ENCODE measurements at regions not wholly inside any gene's neighbourhood (a gene's known extent, or its start where the extent isn't known, plus 50 kb on each side); places are given as distances from the start of the nearest gene placed in this dataset.
"Not testable (repeated sequence)": the region's sequence is repeated elsewhere in the genome, so short reads cannot be mapped to it uniquely, and the experiment has no call there.

- TF ChIP-seq CTCF (IDR thresholded peaks at IDR 0.05; ENCODE audit: low read depth, low read length), result no peak
- no peak for DNase-seq (ENCODE audit: extremely low read depth, low read depth)
These were observed 559.8 kb downstream of the HINT1 start for GRCh38 chr5:130605234-130605633.

DNA sequence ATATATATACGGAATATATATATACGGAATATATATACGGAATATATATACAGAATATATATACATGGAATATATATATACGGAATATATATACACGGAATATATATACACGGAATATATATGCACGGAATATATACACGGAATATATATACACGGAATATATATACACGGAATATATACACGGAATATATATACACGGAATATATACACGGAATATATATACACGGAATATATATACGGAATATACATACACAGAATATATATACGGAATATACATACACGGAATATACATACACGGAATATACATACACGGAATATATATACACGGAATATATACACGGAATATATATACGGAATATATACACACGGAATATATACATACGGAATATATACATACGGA, 568.4 kb downstream of the HINT1 start:
- not testable (repeated sequence) for DNase-seq (ENCODE audit: extremely low read depth, low read depth)

GRCh38 chr5:130580264-130580663, 584.8 kb downstream of the HINT1 start:
- no peak for TF ChIP-seq CTCF (IDR thresholded peaks at IDR 0.05; ENCODE audit: low read depth, low read length)
- DNase-seq (ENCODE audit: extremely low read depth, low read depth), result no peak

DNA sequence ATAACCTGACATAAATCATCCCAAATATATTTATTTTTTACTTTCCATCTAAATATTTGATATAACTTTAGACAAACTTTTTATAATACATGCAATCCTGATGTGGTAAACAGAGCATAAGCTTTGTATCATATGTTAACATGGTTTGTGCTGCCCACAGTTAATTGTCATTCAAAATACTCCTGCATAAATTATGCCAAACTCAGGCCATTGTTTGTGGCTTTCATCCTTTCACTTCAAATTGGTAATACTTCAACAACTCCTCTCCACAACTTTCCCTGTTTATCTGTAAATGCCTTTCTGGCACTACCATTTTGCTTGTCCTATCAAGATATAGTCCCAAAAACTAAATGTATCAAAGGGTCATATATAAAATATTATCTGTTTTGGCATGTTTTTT, 586.7 kb downstream of the HINT1 start:
- no peak for DNase-seq (ENCODE audit: extremely low read depth, low read depth)
- TF ChIP-seq CTCF (IDR thresholded peaks at IDR 0.05; ENCODE audit: low read depth, low read length), result no peak

GRCh38 chr5:130571076-130571475, 594.0 kb downstream of the HINT1 start:
- TF ChIP-seq CTCF (IDR thresholded peaks at IDR 0.05; ENCODE audit: low read depth, low read length), result no peak
- DNase-seq (ENCODE audit: extremely low read depth, low read depth), result no peak

DNA sequence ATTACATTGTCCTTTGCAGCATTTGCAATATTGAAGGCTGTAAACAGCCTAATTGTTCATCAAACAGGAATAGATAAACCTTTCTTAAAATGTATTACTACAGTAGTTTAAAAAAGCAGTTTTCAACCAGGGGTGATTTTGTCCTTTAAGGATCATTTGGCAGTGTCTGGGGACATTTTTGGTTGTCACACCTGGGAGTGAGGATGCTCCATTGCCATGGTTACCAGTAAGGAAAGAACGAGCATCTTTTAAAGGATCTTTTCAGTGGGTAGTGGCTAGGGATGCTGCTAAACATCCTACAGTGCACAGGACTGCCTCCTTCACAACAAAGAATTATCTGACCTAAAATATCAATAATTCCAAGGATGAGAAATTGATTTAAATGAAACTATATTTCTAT, 596.3 kb downstream of the HINT1 start:
- no peak for TF ChIP-seq CTCF (IDR thresholded peaks at IDR 0.05; ENCODE audit: low read depth, low read length)
- no peak for DNase-seq (ENCODE audit: extremely low read depth, low read depth)

DNA sequence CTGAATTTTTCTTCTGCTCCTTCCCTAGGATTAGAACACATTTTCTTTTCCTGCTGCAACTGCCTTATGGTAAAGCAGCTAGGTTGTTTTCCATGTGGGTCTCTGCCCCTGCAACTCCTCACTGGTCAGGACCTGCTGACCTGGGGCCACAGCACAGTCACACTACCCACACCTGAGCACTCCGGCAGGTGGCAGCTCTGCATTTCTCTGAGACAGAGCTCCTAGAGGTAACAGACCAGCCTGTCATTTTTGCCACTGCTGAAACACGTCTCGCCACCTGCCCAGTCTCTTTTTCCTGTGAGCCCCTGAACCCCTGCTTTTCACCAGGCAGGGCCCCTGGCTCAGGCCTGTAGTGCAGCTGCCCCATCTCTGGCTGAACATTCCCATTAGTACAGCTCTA, 609.6 kb downstream of the HINT1 start:
- TF ChIP-seq CTCF (IDR thresholded peaks at IDR 0.05; ENCODE audit: low read depth, low read length), result no peak
- DNase-seq (ENCODE audit: extremely low read depth, low read depth), result no peak

GRCh38 chr5:130550562-130550928, 614.5 kb downstream of the HINT1 start:
- DNase-seq (ENCODE audit: extremely low read depth, low read depth), result no peak
- TF ChIP-seq CTCF (IDR thresholded peaks at IDR 0.05; ENCODE audit: low read depth, low read length), result no peak
